SK-N-SH (cell line): ENCODE measurements at regions not wholly inside any gene's neighbourhood (a gene's known extent, or its start where the extent isn't known, plus 50 kb on each side); places are given as distances from the start of the nearest gene placed in this dataset.
"Not testable (repeated sequence)": the region's sequence is repeated elsewhere in the genome, so short reads cannot be mapped to it uniquely, and the experiment has no call there.

ENCODE experiments used
- CTCF ChIA-PET: fragments of 300-600, 350-600 bp; formaldehyde crosslinking; extraction: SDS; loops from one replicate; lab custom pipeline; 2021; lab: Yijun Ruan, JAX
- POLR2A ChIA-PET: fragments of 350-600 bp; sonication (Branson Sonifier 250); formaldehyde crosslinking; extraction: SDS; loops from one replicate; lab custom pipeline; 2020; ENCODE audit warnings: antibody characterized with exemption, inconsistent platforms; lab: Yijun Ruan, JAX
- DNase-seq: peaks from one replicate; pipeline ENCODE4 v3.0.0; 2012
- H2AFZ ChIP-seq: fragments of 200-600 bp; sonication (generic); 2 replicates; pipeline ENCODE4 v1.8.1; 2016; ENCODE audit warnings: antibody characterized with exemption, mild to moderate bottlenecking, low read depth
- H3F3A ChIP-seq: fragments of 200-600 bp; sonication (generic); replicated peaks from 2 replicates; pipeline ENCODE3; 2016; ENCODE audit warnings: antibody characterized with exemption, mild to moderate bottlenecking; ENCODE audit not compliant: insufficient read depth
- H3K27ac ChIP-seq, 2 experiments: fragments of 200-500 bp in 1 of 2; fragments of 200-600 bp in 1 of 2; sonication (Bioruptor generic) in 1 of 2; sonication (generic), shearing (Covaris generic) in 1 of 2; 2 replicates each; pipeline versions ENCODE4 v1.5.1 to v1.6.1; 2014 to 2016; ENCODE audit warnings: low read depth in 2 of 2, inconsistent platforms in 1 of 2, low read length in 1 of 2, mild to moderate bottlenecking in 1 of 2, mixed read lengths in 1 of 2
- H3K27me3 ChIP-seq: fragments of 200-600 bp; sonication (generic), shearing (Covaris generic); 2 replicates; pipeline ENCODE4 v1.6.1; 2016; ENCODE audit warnings: mixed run types; ENCODE audit not compliant: insufficient read depth
- H3K36me3 ChIP-seq, 2 experiments: fragments of 200-500 bp in 1 of 2; fragments of 200-600 bp in 1 of 2; sonication (Bioruptor generic) in 1 of 2; sonication (generic) in 1 of 2; replicated peaks in 1 of 2; 2 replicates each; pipeline versions ENCODE3 to v1.5.1; 2014 to 2016; ENCODE audit warnings: low read length in 1 of 2, mild to moderate bottlenecking in 1 of 2; ENCODE audit not compliant: insufficient read depth in 2 of 2, control insufficient read depth in 1 of 2
- H3K4me1 ChIP-seq, 2 experiments: fragments of 200-500 bp in 1 of 2; fragments of 200-600 bp in 1 of 2; sonication (Bioruptor generic) in 1 of 2; sonication (generic), shearing (Covaris generic) in 1 of 2; 2 replicates each; pipeline versions ENCODE4 v1.5.1 to v1.6.1; 2014 to 2016; ENCODE audit warnings: low read depth in 1 of 2, low read length in 1 of 2, mixed run types in 1 of 2; ENCODE audit not compliant: insufficient read depth in 2 of 2, control insufficient read depth in 1 of 2
- H3K4me2 ChIP-seq: fragments of 200-600 bp; sonication (generic), shearing (Covaris generic); 2 replicates; pipeline ENCODE4 v1.6.1; 2017; ENCODE audit warnings: mixed run types
- H3K4me3 ChIP-seq, 2 experiments: fragments of 200-500 bp in 1 of 2; fragments of 200-600 bp in 1 of 2; sonication (Bioruptor generic) in 1 of 2; sonication (generic), shearing (Covaris generic) in 1 of 2; 2 replicates each; pipeline versions ENCODE4 v1.5.1 to v1.8.1; 2014 to 2016; ENCODE audit warnings: low read depth in 2 of 2, inconsistent platforms in 1 of 2, low read length in 1 of 2, mild to moderate bottlenecking in 1 of 2, mixed read lengths in 1 of 2, moderate library complexity in 1 of 2
- H3K79me2 ChIP-seq: fragments of 200-600 bp; sonication (generic); 2 replicates; pipeline ENCODE4 v1.8.1; 2017; ENCODE audit warnings: mild to moderate bottlenecking; ENCODE audit not compliant: insufficient read depth
- H3K9ac ChIP-seq: fragments of 200-600 bp; sonication (generic); 2 replicates; pipeline ENCODE4 v1.6.1; 2017; ENCODE audit warnings: mixed run types
- H3K9me2 ChIP-seq: fragments of 200-600 bp; sonication (generic); 2 replicates; pipeline ENCODE4 v1.6.1; 2017; ENCODE audit warnings: mixed run types
- H3K9me3 ChIP-seq: fragments of 200-600 bp; sonication (generic); 2 replicates; pipeline ENCODE4 v1.6.1; 2017; ENCODE audit warnings: mixed run types, mild to moderate bottlenecking, moderate library complexity
- H4K20me1 ChIP-seq: fragments of 200-600 bp; sonication (generic); 2 replicates; pipeline ENCODE4 v1.6.1; 2017; ENCODE audit warnings: mild to moderate bottlenecking, mixed run types; ENCODE audit not compliant: insufficient read depth
- CHD2 ChIP-seq: fragments of 150-350 bp; IDR thresholded peaks from 2 replicates; pipeline ENCODE4 v1.6.1; 2018; ENCODE audit warnings: low read length; ENCODE audit not compliant: partially characterized antibody
- ELF1 ChIP-seq: IDR thresholded peaks from 2 replicates; pipeline ENCODE4 v1.4.0; 2012
- FOSL2 ChIP-seq: IDR thresholded peaks from 2 replicates; pipeline ENCODE4 v1.4.0; 2012; ENCODE audit warnings: low read depth, mild to moderate bottlenecking, moderate library complexity, borderline replicate concordance
- FOXJ3 ChIP-seq: sonication (generic); formaldehyde crosslinking; IDR thresholded peaks from 2 replicates; pipeline ENCODE4 v1.5.1; 2020; ENCODE audit warnings: mild to moderate bottlenecking, missing genetic modification reagents
- GABPA ChIP-seq: IDR thresholded peaks from 2 replicates; pipeline ENCODE4 v1.4.0; 2012; ENCODE audit warnings: low read depth, mild to moderate bottlenecking
- MXI1 ChIP-seq: IDR thresholded peaks from 2 replicates; pipeline ENCODE4 v1.6.1; 2012; ENCODE audit warnings: mild to moderate bottlenecking, low read depth, low read length, improper control_type of control experiment
- NFIC ChIP-seq: IDR thresholded peaks from 2 replicates; pipeline ENCODE4 v1.4.0; 2012; ENCODE audit warnings: borderline replicate concordance
- RAD21 ChIP-seq: IDR thresholded peaks from 2 replicates; pipeline ENCODE4 v1.6.1; 2012; ENCODE audit warnings: mild to moderate bottlenecking, low read length
- RCOR1 ChIP-seq: fragments of 150-350 bp; IDR thresholded peaks from 2 replicates; pipeline ENCODE4 v1.6.1; 2017; ENCODE audit warnings: antibody characterized with exemption, low read length
- RXRA ChIP-seq: IDR thresholded peaks from 2 replicates; pipeline ENCODE4 v1.4.0; 2012; ENCODE audit warnings: low read depth, mild to moderate bottlenecking, borderline replicate concordance
- TAF1 ChIP-seq: IDR thresholded peaks from 2 replicates; pipeline ENCODE4 v1.6.1; 2012; ENCODE audit warnings: low read depth, mild to moderate bottlenecking, low read length, moderate library complexity, borderline replicate concordance
- TEAD4 ChIP-seq: IDR thresholded peaks from 2 replicates; pipeline ENCODE4 v1.4.0; 2012; ENCODE audit warnings: mild to moderate bottlenecking, borderline replicate concordance; ENCODE audit not compliant: insufficient read depth
- WGBS: methylation state at CpG from one replicate; pipeline ENCODE4 v1.1.6; 2017; ENCODE audit warnings: low lambda C conversion rate; 5-methylcytosine and 5-hydroxymethylcytosine counted together
- TF ChIP-seq, protein P1 (sequence below): fragments of 200-600 bp; sonication (generic); IDR thresholded peaks from 2 replicates; pipeline ENCODE4 v1.6.1; 2017; ENCODE audit warnings: antibody characterized with exemption, mild to moderate bottlenecking, moderate library complexity
- TF ChIP-seq, protein P2 (sequence below): fragments of 150-350 bp; IDR thresholded peaks from 2 replicates; pipeline ENCODE4 v1.6.1; 2017; ENCODE audit warnings: antibody characterized with exemption, low read length, low read depth, borderline replicate concordance
- TF ChIP-seq, protein P3 (sequence below): IDR thresholded peaks from 2 replicates; pipeline ENCODE4 v1.4.0; 2012; ENCODE audit warnings: low read depth
- TF ChIP-seq, protein P4 (sequence below): IDR thresholded peaks from 2 replicates; pipeline ENCODE4 v1.4.0; 2012; ENCODE audit warnings: low read depth, borderline replicate concordance
- TF ChIP-seq, protein P5 (sequence below): IDR thresholded peaks from 2 replicates; pipeline ENCODE4 v1.4.0; 2012; ENCODE audit warnings: low read depth, borderline replicate concordance
- TF ChIP-seq, protein P6 (sequence below): IDR thresholded peaks from 2 replicates; pipeline ENCODE4; 2012

DNA sequence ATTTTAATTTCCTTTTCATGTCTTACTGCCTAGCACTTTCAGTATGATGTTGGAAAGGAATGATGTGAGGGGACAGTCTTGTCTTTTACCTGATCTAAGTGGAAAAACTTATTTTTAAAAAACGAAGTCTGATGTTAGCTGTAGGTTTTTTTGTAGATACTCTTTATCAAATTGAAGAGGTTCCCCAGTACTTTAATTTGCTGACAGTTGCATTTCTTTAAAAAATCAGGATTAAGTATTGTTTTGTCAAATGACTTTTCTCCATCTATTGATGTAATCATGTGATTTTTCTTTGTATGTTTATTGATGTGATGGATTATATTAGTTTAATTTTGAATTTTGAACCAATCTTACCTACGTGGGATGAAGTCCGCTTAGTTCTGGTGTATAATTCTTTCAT is 568.4 kb upstream of the AGA start:
- Histone ChIP-seq H3K4me2 (no peak overlapping the region), H3K9me2 (no peaks in the 10 kb centered on the region), H3F3A (no peaks in the 10 kb centered on the region), H3K4me3 (no peak overlapping the region), H3K9me3 (no peaks in the 10 kb centered on the region), H3K36me3 (no peaks in the 10 kb centered on the region)
- POLR2A ChIA-PET, result no interaction called here
- CTCF ChIA-PET, result no interaction called here
- DNase-seq, result no peak
- TF ChIP-seq RCOR1 (no peak), ELF1 (no peak), RXRA (no peak), RAD21 (no peak), FOXJ3 (no peak), TEAD4 (no peak), MXI1 (no peak), TAF1 (no peak), CHD2 (no peak), GABPA (no peak), FOSL2 (no peak), NFIC (no peak)
- TF ChIP-seq, protein P1, sequence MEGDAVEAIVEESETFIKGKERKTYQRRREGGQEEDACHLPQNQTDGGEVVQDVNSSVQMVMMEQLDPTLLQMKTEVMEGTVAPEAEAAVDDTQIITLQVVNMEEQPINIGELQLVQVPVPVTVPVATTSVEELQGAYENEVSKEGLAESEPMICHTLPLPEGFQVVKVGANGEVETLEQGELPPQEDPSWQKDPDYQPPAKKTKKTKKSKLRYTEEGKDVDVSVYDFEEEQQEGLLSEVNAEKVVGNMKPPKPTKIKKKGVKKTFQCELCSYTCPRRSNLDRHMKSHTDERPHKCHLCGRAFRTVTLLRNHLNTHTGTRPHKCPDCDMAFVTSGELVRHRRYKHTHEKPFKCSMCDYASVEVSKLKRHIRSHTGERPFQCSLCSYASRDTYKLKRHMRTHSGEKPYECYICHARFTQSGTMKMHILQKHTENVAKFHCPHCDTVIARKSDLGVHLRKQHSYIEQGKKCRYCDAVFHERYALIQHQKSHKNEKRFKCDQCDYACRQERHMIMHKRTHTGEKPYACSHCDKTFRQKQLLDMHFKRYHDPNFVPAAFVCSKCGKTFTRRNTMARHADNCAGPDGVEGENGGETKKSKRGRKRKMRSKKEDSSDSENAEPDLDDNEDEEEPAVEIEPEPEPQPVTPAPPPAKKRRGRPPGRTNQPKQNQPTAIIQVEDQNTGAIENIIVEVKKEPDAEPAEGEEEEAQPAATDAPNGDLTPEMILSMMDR, result no peak
- TF ChIP-seq, protein P2, sequence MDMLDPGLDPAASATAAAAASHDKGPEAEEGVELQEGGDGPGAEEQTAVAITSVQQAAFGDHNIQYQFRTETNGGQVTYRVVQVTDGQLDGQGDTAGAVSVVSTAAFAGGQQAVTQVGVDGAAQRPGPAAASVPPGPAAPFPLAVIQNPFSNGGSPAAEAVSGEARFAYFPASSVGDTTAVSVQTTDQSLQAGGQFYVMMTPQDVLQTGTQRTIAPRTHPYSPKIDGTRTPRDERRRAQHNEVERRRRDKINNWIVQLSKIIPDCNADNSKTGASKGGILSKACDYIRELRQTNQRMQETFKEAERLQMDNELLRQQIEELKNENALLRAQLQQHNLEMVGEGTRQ, result no peak
- TF ChIP-seq, protein P3, sequence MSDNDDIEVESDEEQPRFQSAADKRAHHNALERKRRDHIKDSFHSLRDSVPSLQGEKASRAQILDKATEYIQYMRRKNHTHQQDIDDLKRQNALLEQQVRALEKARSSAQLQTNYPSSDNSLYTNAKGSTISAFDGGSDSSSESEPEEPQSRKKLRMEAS, result no peak
- TF ChIP-seq, protein P4, sequence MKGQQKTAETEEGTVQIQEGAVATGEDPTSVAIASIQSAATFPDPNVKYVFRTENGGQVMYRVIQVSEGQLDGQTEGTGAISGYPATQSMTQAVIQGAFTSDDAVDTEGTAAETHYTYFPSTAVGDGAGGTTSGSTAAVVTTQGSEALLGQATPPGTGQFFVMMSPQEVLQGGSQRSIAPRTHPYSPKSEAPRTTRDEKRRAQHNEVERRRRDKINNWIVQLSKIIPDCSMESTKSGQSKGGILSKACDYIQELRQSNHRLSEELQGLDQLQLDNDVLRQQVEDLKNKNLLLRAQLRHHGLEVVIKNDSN, result no peak
- TF ChIP-seq, protein P5, sequence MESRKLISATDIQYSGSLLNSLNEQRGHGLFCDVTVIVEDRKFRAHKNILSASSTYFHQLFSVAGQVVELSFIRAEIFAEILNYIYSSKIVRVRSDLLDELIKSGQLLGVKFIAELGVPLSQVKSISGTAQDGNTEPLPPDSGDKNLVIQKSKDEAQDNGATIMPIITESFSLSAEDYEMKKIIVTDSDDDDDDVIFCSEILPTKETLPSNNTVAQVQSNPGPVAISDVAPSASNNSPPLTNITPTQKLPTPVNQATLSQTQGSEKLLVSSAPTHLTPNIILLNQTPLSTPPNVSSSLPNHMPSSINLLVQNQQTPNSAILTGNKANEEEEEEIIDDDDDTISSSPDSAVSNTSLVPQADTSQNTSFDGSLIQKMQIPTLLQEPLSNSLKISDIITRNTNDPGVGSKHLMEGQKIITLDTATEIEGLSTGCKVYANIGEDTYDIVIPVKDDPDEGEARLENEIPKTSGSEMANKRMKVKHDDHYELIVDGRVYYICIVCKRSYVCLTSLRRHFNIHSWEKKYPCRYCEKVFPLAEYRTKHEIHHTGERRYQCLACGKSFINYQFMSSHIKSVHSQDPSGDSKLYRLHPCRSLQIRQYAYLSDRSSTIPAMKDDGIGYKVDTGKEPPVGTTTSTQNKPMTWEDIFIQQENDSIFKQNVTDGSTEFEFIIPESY, result no peak
- TF ChIP-seq, protein P6, sequence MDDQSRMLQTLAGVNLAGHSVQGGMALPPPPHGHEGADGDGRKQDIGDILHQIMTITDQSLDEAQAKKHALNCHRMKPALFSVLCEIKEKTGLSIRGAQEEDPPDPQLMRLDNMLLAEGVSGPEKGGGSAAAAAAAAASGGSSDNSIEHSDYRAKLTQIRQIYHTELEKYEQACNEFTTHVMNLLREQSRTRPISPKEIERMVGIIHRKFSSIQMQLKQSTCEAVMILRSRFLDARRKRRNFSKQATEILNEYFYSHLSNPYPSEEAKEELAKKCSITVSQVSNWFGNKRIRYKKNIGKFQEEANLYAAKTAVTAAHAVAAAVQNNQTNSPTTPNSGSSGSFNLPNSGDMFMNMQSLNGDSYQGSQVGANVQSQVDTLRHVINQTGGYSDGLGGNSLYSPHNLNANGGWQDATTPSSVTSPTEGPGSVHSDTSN, result no peak
- TF ChIP-seq, all 33 proteins: peak for 0
- Histone ChIP-seq H3K79me2 (no peaks in the 10 kb centered on the region), H4K20me1 (no peaks in the 10 kb centered on the region), H3K4me1 (no peaks in the 10 kb centered on the region), H3K9ac (no peak overlapping the region), H2AFZ (no peak overlapping the region), H3K27me3 (no peaks in the 10 kb centered on the region), H3K27ac (no peak overlapping the region)
- 5% methylated on average over 3 of the region's 3 CpGs for WGBS

DNA sequence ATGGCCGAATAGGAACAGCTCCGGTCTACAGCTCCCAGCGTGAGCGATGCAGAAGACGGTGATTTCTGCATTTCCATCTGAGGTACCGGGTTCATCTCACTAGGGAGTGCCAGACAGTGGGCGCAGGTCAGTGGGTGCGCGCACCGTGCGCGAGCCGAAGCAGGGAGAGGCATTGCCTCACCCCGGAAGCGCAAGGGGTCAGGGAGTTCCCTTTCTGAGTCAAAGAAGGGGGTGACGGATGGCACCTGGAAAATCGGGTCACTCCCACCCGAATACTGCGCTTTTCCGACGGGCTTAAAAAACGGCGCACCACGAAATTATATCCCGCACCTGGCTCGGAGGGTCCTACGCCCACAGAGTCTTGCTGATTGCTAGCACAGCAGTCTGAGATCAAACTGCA is 572.8 kb upstream of the AGA start:
- H3K4me1 ChIP-seq, H2AFZ ChIP-seq, H3K4me2 ChIP-seq, DNase-seq, H3K36me3 ChIP-seq, H3K79me2 ChIP-seq, POLR2A ChIA-PET, H3K9ac ChIP-seq, H3K9me3 ChIP-seq, H3K27ac ChIP-seq, H3F3A ChIP-seq, H4K20me1 ChIP-seq, CTCF ChIA-PET, H3K27me3 ChIP-seq, H3K9me2 ChIP-seq: not testable (repeated sequence)
- peak overlapping the region in 1 of 2 experiments; percentile 16; a peak in 1 of 4 replicates for H3K4me3 ChIP-seq
- 41% methylated on average over 22 of the region's 27 CpGs for WGBS
